ENCODE measurements at regions not wholly inside any gene's neighbourhood (a gene's known extent, or its start where the extent isn't known, plus 50 kb on each side); places are given as distances from the start of the nearest gene placed in this dataset.

DNA sequence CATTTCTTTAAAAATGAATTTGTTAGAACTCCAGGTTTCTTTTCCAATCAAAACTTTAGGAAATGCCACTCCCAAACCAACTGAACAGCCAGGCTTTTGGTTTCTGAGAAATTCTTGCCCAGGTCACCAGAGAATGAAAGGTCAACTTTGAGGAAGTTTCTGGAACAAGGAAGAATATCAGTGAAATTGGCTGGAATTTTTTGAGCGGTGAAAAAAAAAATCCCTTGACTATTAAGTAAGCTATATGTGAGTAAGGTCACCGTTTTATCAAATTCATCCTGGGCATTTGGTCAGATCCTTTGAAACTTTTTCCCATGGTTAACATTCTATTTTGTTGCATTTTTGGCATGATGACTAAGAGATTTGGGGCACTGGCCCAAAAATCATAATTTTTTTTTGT, 469.3 kb downstream of the LTN1 start:
- WGBS (ENCODE audit: insufficient coverage), result no CpG with 5 or more reads among the region's 2 CpGs
- no peak overlapping the region for H3K9ac ChIP-seq (ENCODE audit: low read length)
- H3K27me3 Mint-ChIP-seq, result peaks cover 3% of the 10 kb centered on the region
- H3K4me1 ChIP-seq (ENCODE audit: control insufficient read depth in 2 of 2, insufficient read depth in 2 of 2, low read length in 2 of 2), result peaks cover 0 to 2% of the 10 kb centered on the region in 2 donors
- no peaks in the 10 kb centered on the region for H4K20me1 ChIP-seq (ENCODE audit: control insufficient read depth, insufficient read depth, low read length, poor library complexity, severe bottlenecking)
- CTCF ChIA-PET, result no interaction called here
- H3K27ac Mint-ChIP-seq, result no peak overlapping the region
- intact Hi-C loops (cut with micrococcal nuclease), result no loop called here
- no peak overlapping the region for H3K4me3 Mint-ChIP-seq
- no peaks in the 10 kb centered on the region for H3K9me3 ChIP-seq (ENCODE audit: control extremely low read depth in 1 of 3, control insufficient read depth in 2 of 3, insufficient read depth in 1 of 3, low read length in 2 of 3)
- H3K4me2 ChIP-seq (replicated peaks; ENCODE audit: low read depth, low read length, poor library complexity, severe bottlenecking), result no peak overlapping the region
- H3K27me3 ChIP-seq (replicated peaks in 1 of 4; ENCODE audit: control extremely low read depth in 1 of 4, control insufficient read depth in 3 of 4, insufficient read depth in 4 of 4, low read length in 3 of 4), result no peaks in the 10 kb centered on the region
- no peak overlapping the region for H2AFZ ChIP-seq (ENCODE audit: insufficient read depth, low read depth, low read length, poor library complexity, severe bottlenecking)
- no peak overlapping the region for H3K27ac ChIP-seq (ENCODE audit: low read length in 2 of 2)
- DNase-seq (no peak), ATAC-seq (ENCODE audit: low read depth) (no peak)
- no peaks in the 10 kb centered on the region for H3K9me3 Mint-ChIP-seq (ENCODE audit: insufficient read depth)
- no peak overlapping the region for H3K4me3 ChIP-seq (ENCODE audit: control extremely low read depth in 1 of 5, extremely low read depth in 1 of 5, insufficient read depth in 1 of 5, low read depth in 2 of 5, low read length in 4 of 5)
- POLR2A ChIA-PET, result no interaction called here
- H3K36me3 ChIP-seq (replicated peaks in 1 of 2; ENCODE audit: control extremely low read depth in 1 of 2, control insufficient read depth in 1 of 2, extremely low read depth in 1 of 2, insufficient read depth in 2 of 2, low read length in 1 of 2), result no peaks in the 10 kb centered on the region
- H3K79me2 ChIP-seq (ENCODE audit: control insufficient read depth, insufficient read depth, low read length), result no peaks in the 10 kb centered on the region
- TF ChIP-seq, protein P1, sequence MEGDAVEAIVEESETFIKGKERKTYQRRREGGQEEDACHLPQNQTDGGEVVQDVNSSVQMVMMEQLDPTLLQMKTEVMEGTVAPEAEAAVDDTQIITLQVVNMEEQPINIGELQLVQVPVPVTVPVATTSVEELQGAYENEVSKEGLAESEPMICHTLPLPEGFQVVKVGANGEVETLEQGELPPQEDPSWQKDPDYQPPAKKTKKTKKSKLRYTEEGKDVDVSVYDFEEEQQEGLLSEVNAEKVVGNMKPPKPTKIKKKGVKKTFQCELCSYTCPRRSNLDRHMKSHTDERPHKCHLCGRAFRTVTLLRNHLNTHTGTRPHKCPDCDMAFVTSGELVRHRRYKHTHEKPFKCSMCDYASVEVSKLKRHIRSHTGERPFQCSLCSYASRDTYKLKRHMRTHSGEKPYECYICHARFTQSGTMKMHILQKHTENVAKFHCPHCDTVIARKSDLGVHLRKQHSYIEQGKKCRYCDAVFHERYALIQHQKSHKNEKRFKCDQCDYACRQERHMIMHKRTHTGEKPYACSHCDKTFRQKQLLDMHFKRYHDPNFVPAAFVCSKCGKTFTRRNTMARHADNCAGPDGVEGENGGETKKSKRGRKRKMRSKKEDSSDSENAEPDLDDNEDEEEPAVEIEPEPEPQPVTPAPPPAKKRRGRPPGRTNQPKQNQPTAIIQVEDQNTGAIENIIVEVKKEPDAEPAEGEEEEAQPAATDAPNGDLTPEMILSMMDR (IDR thresholded peaks at IDR 0.05), result no peak
- no peak for TF ChIP-seq EZH2 (IDR thresholded peaks at IDR 0.05; ENCODE audit: borderline replicate concordance, insufficient read depth, low read depth, low read length, poor library complexity, severe bottlenecking)
- H3K4me1 Mint-ChIP-seq, result peaks cover under 1% of the 10 kb centered on the region

DNA sequence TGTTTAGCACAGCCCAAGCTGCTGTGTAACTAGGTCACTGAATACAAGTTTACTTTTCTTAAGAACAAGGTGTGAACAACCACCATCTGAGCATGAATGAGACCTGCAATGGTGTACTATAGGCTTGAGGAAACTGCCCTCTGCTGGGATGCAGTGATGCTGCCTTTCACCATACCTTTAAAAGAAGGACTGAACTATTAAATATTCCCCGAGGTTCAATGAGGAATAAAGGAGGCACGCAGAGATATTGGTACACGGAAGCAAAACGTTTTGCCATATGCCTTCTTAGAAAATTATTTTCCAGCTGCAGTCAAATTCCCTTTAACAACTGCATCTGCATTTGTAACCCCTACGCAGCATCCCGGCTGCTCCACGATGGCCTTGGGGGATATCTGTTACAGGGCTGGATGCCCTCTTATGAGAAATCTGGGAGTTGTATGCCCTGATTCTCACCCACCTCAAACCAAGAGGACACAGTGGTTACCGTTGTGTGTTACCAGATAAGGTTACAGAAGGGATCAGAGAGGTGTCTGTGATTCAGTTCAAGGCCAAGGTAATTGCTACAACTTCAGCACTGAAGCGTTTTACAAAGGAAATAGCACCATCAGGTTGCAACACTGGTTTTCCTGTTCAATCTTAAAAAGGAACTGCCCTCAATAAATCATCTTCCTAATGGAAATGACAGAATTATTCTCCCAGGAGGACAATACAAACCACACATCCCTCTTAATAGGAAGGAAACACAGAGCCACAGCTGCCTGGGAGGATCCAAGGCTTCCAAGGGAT, 470.5 kb downstream of the LTN1 start:
- CTCF ChIA-PET, result interaction anchor here (3.0 kb wide), 1 partner anchor 223 kb away, joined by 16 read pairs; no protein-coding TSS in a partner anchor

More for the DNA sequence above, 470.5 kb downstream of the LTN1 start:
- no peak overlapping the region for H3K27ac ChIP-seq (ENCODE audit: low read length in 2 of 2)
- TF ChIP-seq, protein P1 (IDR thresholded peaks at IDR 0.05), result no peak
- TF ChIP-seq EZH2 (IDR thresholded peaks at IDR 0.05; ENCODE audit: borderline replicate concordance, insufficient read depth, low read depth, low read length, poor library complexity, severe bottlenecking), result no peak
- Mint-ChIP-seq H3K27me3 (peaks cover 3% of the 10 kb centered on the region), H3K9me3 (ENCODE audit: insufficient read depth) (no peaks in the 10 kb centered on the region), H3K4me1 (peaks cover 4% of the 10 kb centered on the region), H3K4me3 (no peak overlapping the region), H3K27ac (no peak overlapping the region)
- no peak for ATAC-seq (ENCODE audit: low read depth)
- intact Hi-C loops (cut with micrococcal nuclease), result no loop called here
- H2AFZ ChIP-seq (ENCODE audit: insufficient read depth, low read depth, low read length, poor library complexity, severe bottlenecking), result no peak overlapping the region
- no peaks in the 10 kb centered on the region for H4K20me1 ChIP-seq (ENCODE audit: control insufficient read depth, insufficient read depth, low read length, poor library complexity, severe bottlenecking)
- no peak for DNase-seq
- POLR2A ChIA-PET, result no interaction called here
- no peaks in the 10 kb centered on the region for H3K36me3 ChIP-seq (replicated peaks in 1 of 2; ENCODE audit: control extremely low read depth in 1 of 2, control insufficient read depth in 1 of 2, extremely low read depth in 1 of 2, insufficient read depth in 2 of 2, low read length in 1 of 2)
- H3K4me2 ChIP-seq (replicated peaks; ENCODE audit: low read depth, low read length, poor library complexity, severe bottlenecking), result no peak overlapping the region
- H3K9ac ChIP-seq (ENCODE audit: low read length), result no peak overlapping the region
- H3K79me2 ChIP-seq (ENCODE audit: control insufficient read depth, insufficient read depth, low read length), result no peaks in the 10 kb centered on the region
- no peak overlapping the region for H3K4me3 ChIP-seq (ENCODE audit: control extremely low read depth in 1 of 5, extremely low read depth in 1 of 5, insufficient read depth in 1 of 5, low read depth in 2 of 5, low read length in 4 of 5)
- peaks cover 0 to 6% of the 10 kb centered on the region in 2 donors for H3K4me1 ChIP-seq (ENCODE audit: control insufficient read depth in 2 of 2, insufficient read depth in 2 of 2, low read length in 2 of 2)
- no peaks in the 10 kb centered on the region for H3K9me3 ChIP-seq (ENCODE audit: control extremely low read depth in 1 of 3, control insufficient read depth in 2 of 3, insufficient read depth in 1 of 3, low read length in 2 of 3)
- no peaks in the 10 kb centered on the region for H3K27me3 ChIP-seq (replicated peaks in 1 of 4; ENCODE audit: control extremely low read depth in 1 of 4, control insufficient read depth in 3 of 4, insufficient read depth in 4 of 4, low read length in 3 of 4)
- 7% methylated on average over 3 of the region's 9 CpGs for WGBS (ENCODE audit: insufficient coverage)
